CD8-positive, alpha-beta memory T cell (primary cell): ENCODE measurements at regions not wholly inside any gene's neighbourhood (a gene's known extent, or its start where the extent isn't known, plus 50 kb on each side); places are given as distances from the start of the nearest gene placed in this dataset.

ENCODE experiments used
- CTCF ChIA-PET: fragments of 350-600 bp; sonication (Branson Sonifier 250); formaldehyde crosslinking; loops from one replicate; lab custom pipeline; 2021; ENCODE audit warnings: antibody characterized with exemption; lab: Charles Lee
- POLR2A ChIA-PET: fragments of 350-600 bp; sonication (Branson Sonifier 250); formaldehyde crosslinking; loops from one replicate; lab custom pipeline; 2021; ENCODE audit warnings: antibody characterized with exemption; lab: Charles Lee
- DNase-seq, 5 donors: peaks; one replicate each; pipeline versions ENCODE4 v3.0.0 to v3.0.0-alpha.2; 2020 to 2022; ENCODE audit warnings: mixed read lengths in 1 of 5
- H3K27ac ChIP-seq: one replicate; pipeline ENCODE4 v1.7.0; 2013; ENCODE audit warnings: low read depth, mild to moderate bottlenecking, low read length, moderate library complexity
- H3K27me3 ChIP-seq: 2 replicates; pipeline ENCODE4 v1.7.0; 2013; ENCODE audit warnings: low read length, mild to moderate bottlenecking; ENCODE audit not compliant: insufficient read depth, poor library complexity, severe bottlenecking
- H3K36me3 ChIP-seq: 2 replicates; pipeline ENCODE4 v1.7.0; 2013; ENCODE audit warnings: mild to moderate bottlenecking, low read length, moderate library complexity; ENCODE audit not compliant: insufficient read depth
- H3K4me1 ChIP-seq: 2 replicates; pipeline ENCODE4 v1.7.0; 2013; ENCODE audit warnings: mild to moderate bottlenecking, low read length, moderate library complexity; ENCODE audit not compliant: insufficient read depth
- H3K4me3 ChIP-seq: 2 replicates; pipeline ENCODE4 v1.7.0; 2013; ENCODE audit warnings: mild to moderate bottlenecking, low read length
- H3K9me3 ChIP-seq: 2 replicates; pipeline ENCODE4 v1.7.0; 2013; ENCODE audit warnings: mild to moderate bottlenecking, low read length
- H3K27ac Mint-ChIP-seq, 8 donors: one replicate each; pipeline ENCODE4 v1.8.0; 2020 to 2021; ENCODE audit warnings: mixed read lengths in 8 of 8, mild to moderate bottlenecking in 6 of 8, inconsistent platforms in 3 of 8, moderate library complexity in 3 of 8
- H3K27me3 Mint-ChIP-seq, 2 donors: one replicate each; pipeline ENCODE4 v1.8.0; 2020 to 2021; ENCODE audit warnings: mixed read lengths in 2 of 2, mild to moderate bottlenecking in 1 of 2, moderate library complexity in 1 of 2
- H3K36me3 Mint-ChIP-seq, 3 donors: one replicate each; pipeline ENCODE4 v1.8.0; 2020 to 2021; ENCODE audit warnings: mixed read lengths in 3 of 3, inconsistent platforms in 1 of 3, mild to moderate bottlenecking in 1 of 3
- H3K4me1 Mint-ChIP-seq, 3 donors: one replicate each; pipeline ENCODE4 v1.8.0; 2020 to 2021; ENCODE audit warnings: mixed read lengths in 3 of 3, inconsistent platforms in 1 of 3, mild to moderate bottlenecking in 1 of 3
- H3K4me3 Mint-ChIP-seq, 7 donors: one replicate each; pipeline ENCODE4 v1.8.0; 2020 to 2021; ENCODE audit warnings: mixed read lengths in 7 of 7, mild to moderate bottlenecking in 6 of 7, moderate library complexity in 4 of 7, inconsistent platforms in 2 of 7
- H3K9me3 Mint-ChIP-seq, 5 donors: one replicate each; pipeline ENCODE4 v1.8.0; 2020 to 2022; ENCODE audit warnings: mixed read lengths in 5 of 5, mild to moderate bottlenecking in 3 of 5, moderate library complexity in 2 of 5, inconsistent platforms in 1 of 5

DNA sequence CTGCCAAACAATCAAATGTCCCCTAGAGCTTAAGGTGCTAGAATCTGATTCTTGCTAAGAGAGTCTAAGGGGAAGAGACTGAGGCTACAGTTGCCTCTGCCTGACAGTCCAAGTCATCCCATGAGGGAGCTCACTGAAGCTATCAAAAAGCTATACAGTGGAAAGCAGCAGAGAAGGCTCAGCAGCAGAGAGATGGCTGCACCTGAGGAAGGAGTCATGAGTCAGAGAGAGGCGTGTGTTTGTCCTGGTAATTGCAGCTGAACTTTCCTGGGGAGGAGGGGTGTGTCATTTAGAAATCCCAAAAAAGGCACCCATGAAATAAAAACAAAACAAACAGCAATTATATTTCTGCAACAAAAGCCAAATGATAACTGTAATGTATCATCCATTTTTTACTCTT is 305.2 kb upstream of the UBE2E3 start:
- CTCF ChIA-PET, result no interaction called here
- DNase-seq, result no peak
- POLR2A ChIA-PET, result no interaction called here

GRCh38 chr2:180672377-180672776 is 308.0 kb upstream of the UBE2E3 start:
- no peaks in the 10 kb centered on the region for H3K9me3 ChIP-seq

More for the DNA sequence above, 305.2 kb upstream of the UBE2E3 start:
- no peaks in the 10 kb centered on the region for H3K36me3 ChIP-seq
- no peaks in the 10 kb centered on the region for H3K27me3 ChIP-seq
- no peak overlapping the region for H3K27ac Mint-ChIP-seq
- H3K36me3 Mint-ChIP-seq, result no peaks in the 10 kb centered on the region
- no peaks in the 10 kb centered on the region for H3K4me1 Mint-ChIP-seq
- H3K4me3 Mint-ChIP-seq, result no peak overlapping the region
- no peak overlapping the region for H3K4me3 ChIP-seq
- no peaks in the 10 kb centered on the region for H3K9me3 ChIP-seq
- H3K9me3 Mint-ChIP-seq, result no peaks in the 10 kb centered on the region
- H3K27me3 Mint-ChIP-seq, result peaks cover 8 to 14% of the 10 kb centered on the region in 2 donors
- no peak overlapping the region for H3K27ac ChIP-seq
- H3K4me1 ChIP-seq, result no peaks in the 10 kb centered on the region

GRCh38 chr2:180670302-180671003 is 310.0 kb upstream of the UBE2E3 start:
- Mint-ChIP-seq H3K36me3 (no peaks in the 10 kb centered on the region), H3K27ac (no peak overlapping the region)

More at GRCh38 chr2:180672377-180672776, 308.0 kb upstream of the UBE2E3 start:
- H3K27me3 Mint-ChIP-seq, result peaks cover 7 to 8% of the 10 kb centered on the region in 2 donors
- H3K36me3 ChIP-seq, result no peaks in the 10 kb centered on the region
- H3K36me3 Mint-ChIP-seq, result no peaks in the 10 kb centered on the region
- H3K27ac ChIP-seq, result no peak overlapping the region
- no peak overlapping the region for H3K27ac Mint-ChIP-seq
- H3K4me3 Mint-ChIP-seq, result no peak overlapping the region
- H3K4me3 ChIP-seq, result no peak overlapping the region
- no peaks in the 10 kb centered on the region for H3K9me3 Mint-ChIP-seq
- DNase-seq, result no peak
- ChIA-PET POLR2A (no interaction called here), CTCF (no interaction called here)
- no peaks in the 10 kb centered on the region for H3K4me1 ChIP-seq
- no peaks in the 10 kb centered on the region for H3K4me1 Mint-ChIP-seq
- no peaks in the 10 kb centered on the region for H3K27me3 ChIP-seq

GRCh38 chr2:180669016-180669415 is 311.4 kb upstream of the UBE2E3 start:
- ChIA-PET POLR2A (no interaction called here), CTCF (no interaction called here)
- no peak overlapping the region for H3K27ac Mint-ChIP-seq
- peaks cover 6 to 19% of the 10 kb centered on the region in 2 donors for H3K27me3 Mint-ChIP-seq
- Histone ChIP-seq H3K27me3 (no peaks in the 10 kb centered on the region), H3K36me3 (no peaks in the 10 kb centered on the region), H3K27ac (no peak overlapping the region), H3K4me1 (no peaks in the 10 kb centered on the region), H3K4me3 (no peak overlapping the region), H3K9me3 (no peaks in the 10 kb centered on the region)
- no peak for DNase-seq
- H3K36me3 Mint-ChIP-seq, result no peaks in the 10 kb centered on the region
- no peaks in the 10 kb centered on the region for H3K4me1 Mint-ChIP-seq
- H3K4me3 Mint-ChIP-seq, result no peak overlapping the region
- H3K9me3 Mint-ChIP-seq, result no peaks in the 10 kb centered on the region

More at GRCh38 chr2:180670302-180671003, 310.0 kb upstream of the UBE2E3 start:
- Histone ChIP-seq H3K27ac (no peak overlapping the region), H3K36me3 (no peaks in the 10 kb centered on the region), H3K4me3 (no peak overlapping the region), H3K4me1 (no peaks in the 10 kb centered on the region), H3K27me3 (no peaks in the 10 kb centered on the region), H3K9me3 (no peaks in the 10 kb centered on the region)
- H3K4me3 Mint-ChIP-seq, result no peak overlapping the region
- no peaks in the 10 kb centered on the region for H3K4me1 Mint-ChIP-seq
- no peak for DNase-seq
- CTCF ChIA-PET, result no interaction called here
- H3K27me3 Mint-ChIP-seq, result peaks cover 5 to 12% of the 10 kb centered on the region in 2 donors
- POLR2A ChIA-PET, result no interaction called here
- no peaks in the 10 kb centered on the region for H3K9me3 Mint-ChIP-seq

DNA sequence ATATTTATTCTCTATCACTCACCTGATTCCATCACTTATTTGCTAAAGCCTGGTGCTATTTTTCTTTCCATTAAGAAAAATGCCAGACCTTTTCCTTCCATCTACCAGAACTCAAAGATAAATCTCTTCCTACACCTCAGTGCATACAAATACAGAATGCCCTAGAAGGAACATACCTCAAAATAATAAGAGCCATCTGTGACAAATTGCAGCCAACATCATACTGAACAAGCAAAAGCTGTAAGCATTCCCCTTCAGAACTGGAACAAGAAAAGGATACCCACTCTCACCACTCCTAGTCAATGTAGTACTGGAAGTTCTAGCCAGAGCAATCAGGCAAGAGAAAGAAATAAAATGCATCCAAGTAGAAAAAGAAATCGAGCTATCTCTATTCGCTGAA is 315.9 kb upstream of the UBE2E3 start:
- H3K27ac Mint-ChIP-seq, result no peak overlapping the region
- Histone ChIP-seq H3K4me1 (no peaks in the 10 kb centered on the region), H3K27me3 (no peaks in the 10 kb centered on the region), H3K4me3 (no peak overlapping the region), H3K36me3 (no peaks in the 10 kb centered on the region), H3K27ac (no peak overlapping the region), H3K9me3 (no peaks in the 10 kb centered on the region)
- POLR2A ChIA-PET, result no interaction called here
- peaks cover 1 to 22% (median 11%) of the 10 kb centered on the region in 3 donors for H3K4me1 Mint-ChIP-seq
- CTCF ChIA-PET, result no interaction called here
- DNase-seq, result no peak
- no peaks in the 10 kb centered on the region for H3K36me3 Mint-ChIP-seq
- H3K9me3 Mint-ChIP-seq, result peaks cover 0 to 1% (median 0%) of the 10 kb centered on the region in 5 donors
- H3K27me3 Mint-ChIP-seq, result peaks cover 10 to 40% of the 10 kb centered on the region in 2 donors
- H3K4me3 Mint-ChIP-seq, result no peak overlapping the region

DNA sequence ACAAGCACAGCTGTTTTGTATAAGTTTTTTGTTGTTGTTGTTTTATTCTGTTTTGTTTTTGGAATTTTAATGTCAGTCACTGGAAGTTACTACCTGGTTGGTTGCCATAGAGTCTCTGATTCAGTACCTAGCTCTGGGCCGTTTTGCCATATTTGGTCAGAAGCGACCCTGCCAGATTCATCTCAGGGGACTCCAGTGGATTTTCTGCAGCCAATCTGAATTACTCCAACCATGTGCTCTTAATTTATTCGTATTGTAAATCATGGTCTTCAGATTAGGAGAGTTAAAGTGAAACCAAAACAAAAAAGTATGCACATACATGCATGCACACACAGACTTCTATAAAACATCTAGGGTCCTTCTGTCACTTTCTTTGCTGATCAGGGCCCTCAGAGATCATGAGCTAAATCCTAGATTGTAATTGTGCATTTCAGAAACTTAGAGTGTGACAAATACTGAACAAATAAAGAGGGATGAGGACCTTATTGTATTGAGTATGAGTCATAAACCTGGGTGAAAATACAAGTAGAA is 317.4 kb upstream of the UBE2E3 start:
- CTCF ChIA-PET, result no interaction called here
- H3K9me3 ChIP-seq, result no peaks in the 10 kb centered on the region

DNA sequence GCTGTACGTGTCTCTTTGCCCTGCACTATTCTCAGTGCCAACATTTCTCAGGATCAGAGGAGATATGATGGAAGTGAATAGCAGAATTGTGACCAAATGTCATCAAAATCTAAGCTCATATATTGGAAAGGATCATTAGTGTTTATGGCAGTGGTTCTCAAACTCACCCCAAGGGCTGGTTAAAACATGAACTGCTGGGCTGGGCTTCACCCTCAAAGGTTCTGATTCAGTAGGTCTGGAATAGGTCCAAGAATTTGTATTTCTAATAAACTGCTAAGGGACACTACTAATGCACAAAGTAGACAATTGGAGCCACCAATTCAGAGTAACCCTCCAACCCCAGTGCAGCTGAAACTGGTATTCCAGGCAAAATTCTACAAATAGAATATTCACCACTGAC is 317.9 kb upstream of the UBE2E3 start:
- DNase-seq, result no peak
- H3K9me3 Mint-ChIP-seq, result peaks cover 0 to 1% (median 0%) of the 10 kb centered on the region in 5 donors
- peaks cover 1 to 22% (median 11%) of the 10 kb centered on the region in 3 donors for H3K4me1 Mint-ChIP-seq
- Histone ChIP-seq H3K27me3 (no peaks in the 10 kb centered on the region), H3K4me1 (no peaks in the 10 kb centered on the region), H3K36me3 (no peaks in the 10 kb centered on the region), H3K4me3 (no peak overlapping the region), H3K9me3 (no peaks in the 10 kb centered on the region), H3K27ac (no peak overlapping the region)
- H3K36me3 Mint-ChIP-seq, result no peaks in the 10 kb centered on the region
- ChIA-PET CTCF (no interaction called here), POLR2A (no interaction called here)
- peaks cover 12 to 47% of the 10 kb centered on the region in 2 donors for H3K27me3 Mint-ChIP-seq
- H3K27ac Mint-ChIP-seq, result no peak overlapping the region
- peak overlapping the region in 2 of 7 donors; percentile 3 to 46 for H3K4me3 Mint-ChIP-seq

More for the DNA sequence above, 317.4 kb upstream of the UBE2E3 start:
- H3K9me3 Mint-ChIP-seq, result peaks cover 0 to 1% (median 0%) of the 10 kb centered on the region in 5 donors
- DNase-seq, result no peak
- H3K27ac ChIP-seq, result no peak overlapping the region
- no peaks in the 10 kb centered on the region for H3K36me3 ChIP-seq
- H3K27ac Mint-ChIP-seq, result peak overlapping the region in 1 of 8 donors; percentile 10
- peak overlapping the region in 5 of 7 donors; percentile 4 to 56 (median 54) for H3K4me3 Mint-ChIP-seq
- H3K36me3 Mint-ChIP-seq, result no peaks in the 10 kb centered on the region
- peaks cover 10 to 46% of the 10 kb centered on the region in 2 donors for H3K27me3 Mint-ChIP-seq
- H3K27me3 ChIP-seq, result no peaks in the 10 kb centered on the region
- POLR2A ChIA-PET, result no interaction called here
- H3K4me1 ChIP-seq, result no peaks in the 10 kb centered on the region
- H3K4me1 Mint-ChIP-seq, result peaks cover 1 to 22% (median 11%) of the 10 kb centered on the region in 3 donors
- H3K4me3 ChIP-seq, result no peak overlapping the region

DNA sequence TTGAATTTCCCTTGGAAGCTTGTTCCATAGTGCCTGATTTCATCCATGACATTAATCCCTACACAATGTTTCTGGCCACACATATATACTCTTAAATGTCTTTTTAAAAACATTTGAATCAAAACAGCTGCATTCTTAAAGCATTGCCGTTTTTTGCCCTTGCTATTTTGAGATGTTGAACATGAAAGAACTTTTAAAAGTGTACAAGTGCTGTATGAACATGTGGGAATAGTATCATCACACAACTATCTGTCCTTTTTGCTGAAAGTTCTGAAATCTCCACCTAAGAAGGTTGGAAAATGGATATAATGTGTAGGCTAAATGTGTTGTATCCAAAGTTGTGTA is 318.7 kb upstream of the UBE2E3 start:
- H3K36me3 ChIP-seq, result no peaks in the 10 kb centered on the region
- POLR2A ChIA-PET, result no interaction called here
- H3K27me3 ChIP-seq, result no peaks in the 10 kb centered on the region
- Mint-ChIP-seq H3K4me3 (no peak overlapping the region), H3K36me3 (no peaks in the 10 kb centered on the region), H3K27me3 (peaks cover 12 to 50% of the 10 kb centered on the region in 2 donors), H3K9me3 (peaks cover 0 to 1% (median 0%) of the 10 kb centered on the region in 5 donors), H3K4me1 (peaks cover 1 to 22% (median 11%) of the 10 kb centered on the region in 3 donors), H3K27ac (no peak overlapping the region)
- no peak for DNase-seq
- CTCF ChIA-PET, result no interaction called here
- no peak overlapping the region for H3K4me3 ChIP-seq
- no peaks in the 10 kb centered on the region for H3K4me1 ChIP-seq
- no peaks in the 10 kb centered on the region for H3K9me3 ChIP-seq
- H3K27ac ChIP-seq, result no peak overlapping the region
